Ectodermal cell (in vitro differentiated cells): ENCODE measurements at regions not wholly inside any gene's neighbourhood (a gene's known extent, or its start where the extent isn't known, plus 50 kb on each side); places are given as distances from the start of the nearest gene placed in this dataset.

Source experiments
- H3K27ac ChIP-seq: 2 replicates; pipeline ENCODE4 v1.7.0; 2013; ENCODE audit warnings: mild to moderate bottlenecking, low read depth, low read length; ENCODE audit not compliant: insufficient read depth, poor library complexity, severe bottlenecking
- H3K27me3 ChIP-seq: 2 replicates; pipeline ENCODE4 v1.7.0; 2013; ENCODE audit warnings: mild to moderate bottlenecking, low read length; ENCODE audit not compliant: insufficient read depth, control insufficient read depth, poor library complexity, severe bottlenecking
- H3K36me3 ChIP-seq: one replicate; pipeline ENCODE4 v1.7.0; 2013; ENCODE audit warnings: low read length; ENCODE audit not compliant: control insufficient read depth, insufficient read depth
- H3K4me1 ChIP-seq: one replicate; pipeline ENCODE4 v1.7.0; 2013; ENCODE audit warnings: low read length; ENCODE audit not compliant: control insufficient read depth, insufficient read depth
- H3K4me3 ChIP-seq: 2 replicates; pipeline ENCODE4 v1.7.0; 2013; ENCODE audit warnings: low read depth, low read length, control low read depth; ENCODE audit not compliant: insufficient read depth
- H3K9me3 ChIP-seq: 2 replicates; pipeline ENCODE4 v1.7.0; 2013; ENCODE audit warnings: mild to moderate bottlenecking, low read length, moderate library complexity; ENCODE audit not compliant: control insufficient read depth
- WGBS, 2 experiments: methylation state at CpG; one replicate each; pipeline ENCODE4 v1.1.7; 2013; ENCODE audit warnings: missing lambda C conversion rate in 2 of 2; 5-methylcytosine and 5-hydroxymethylcytosine counted together

- Histone ChIP-seq H3K4me1 (peaks cover 13% of the 10 kb centered on the region), H3K36me3 (no peaks in the 10 kb centered on the region), H3K27ac (no peak overlapping the region), H3K4me3 (no peak overlapping the region), H3K27me3 (no peaks in the 10 kb centered on the region), H3K9me3 (no peaks in the 10 kb centered on the region)
- 94 to 96% methylated on average over 2 to 3 of the region's 3 CpGs for WGBS, 2 experiments
These were observed 156.3 kb upstream of the EPHA7 start for GRCh38 chr6:93575495-93576267.

DNA sequence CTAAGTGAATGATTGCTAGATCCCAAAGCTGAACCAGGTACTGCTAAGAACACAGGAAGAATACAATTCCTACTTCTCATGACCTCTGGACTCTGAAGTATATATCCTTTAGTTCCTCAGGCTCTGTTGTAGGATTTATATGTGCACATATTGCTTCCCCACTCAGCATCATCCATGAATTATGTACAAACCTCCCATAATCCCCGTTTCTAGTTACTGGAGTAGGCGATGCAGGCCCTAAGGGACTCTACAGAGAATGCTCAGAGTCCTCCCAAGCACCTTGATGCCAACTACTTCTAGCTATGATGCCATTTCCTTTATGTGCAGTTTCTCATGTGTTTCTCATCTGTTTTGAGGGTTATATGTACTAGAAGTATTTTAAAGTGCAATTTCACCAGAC lies 154.9 kb upstream of the EPHA7 start:
- Histone ChIP-seq H3K4me1 (peaks cover 13% of the 10 kb centered on the region), H3K36me3 (no peaks in the 10 kb centered on the region), H3K4me3 (no peak overlapping the region), H3K27me3 (no peaks in the 10 kb centered on the region), H3K9me3 (no peaks in the 10 kb centered on the region), H3K27ac (no peak overlapping the region)
- 91 to 96% methylated on average over 2 of the region's 2 CpGs for WGBS, 2 experiments

- H3K4me1 ChIP-seq = peaks cover 13% of the 10 kb centered on the region
- no peaks in the 10 kb centered on the region for H3K36me3 ChIP-seq
- H3K27me3 ChIP-seq = no peaks in the 10 kb centered on the region
- no peak overlapping the region for H3K4me3 ChIP-seq
- WGBS, 2 experiments = 80% methylated on average over 1 of the region's 1 CpG; no CpG with 5 or more reads in 1 of the 2 experiments
- H3K9me3 ChIP-seq = no peaks in the 10 kb centered on the region
- H3K27ac ChIP-seq = no peak overlapping the region
These were observed 152.0 kb upstream of the EPHA7 start for GRCh38 chr6:93571346-93571745.

- Histone ChIP-seq H3K4me3 (no peak overlapping the region), H3K36me3 (no peaks in the 10 kb centered on the region), H3K4me1 (no peaks in the 10 kb centered on the region), H3K27ac (no peak overlapping the region), H3K9me3 (no peaks in the 10 kb centered on the region), H3K27me3 (no peaks in the 10 kb centered on the region)
- 90 to 92% methylated on average over 1 of the region's 1 CpG for WGBS, 2 experiments
These were observed 148.8 kb upstream of the EPHA7 start for GRCh38 chr6:93568169-93568568.

DNA sequence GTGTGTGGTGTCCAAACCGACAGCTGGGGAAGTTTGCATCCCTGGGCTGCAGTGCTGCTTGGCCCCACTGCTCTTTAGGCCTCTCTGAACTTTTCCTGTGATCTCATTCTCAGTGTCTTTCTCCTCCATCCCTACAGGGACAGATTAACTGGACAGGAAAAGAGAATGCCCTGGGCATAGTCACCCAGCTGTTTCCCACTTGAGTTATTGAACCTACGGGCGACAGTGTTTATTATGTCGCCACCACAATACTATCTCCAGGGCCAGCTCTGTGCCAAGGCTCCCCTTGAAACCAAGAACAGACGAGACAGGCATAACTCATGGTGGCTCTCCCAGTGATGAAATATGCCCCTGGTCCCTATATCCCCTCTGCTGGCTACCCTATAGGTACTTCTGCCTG lies 147.8 kb upstream of the EPHA7 start:
- H3K36me3 ChIP-seq = no peaks in the 10 kb centered on the region
- no peak overlapping the region for H3K27ac ChIP-seq
- no peaks in the 10 kb centered on the region for H3K9me3 ChIP-seq
- no peaks in the 10 kb centered on the region for H3K27me3 ChIP-seq
- 89 to 98% methylated on average over 5 of the region's 5 CpGs for WGBS, 2 experiments
- H3K4me3 ChIP-seq = no peak overlapping the region
- no peaks in the 10 kb centered on the region for H3K4me1 ChIP-seq

DNA sequence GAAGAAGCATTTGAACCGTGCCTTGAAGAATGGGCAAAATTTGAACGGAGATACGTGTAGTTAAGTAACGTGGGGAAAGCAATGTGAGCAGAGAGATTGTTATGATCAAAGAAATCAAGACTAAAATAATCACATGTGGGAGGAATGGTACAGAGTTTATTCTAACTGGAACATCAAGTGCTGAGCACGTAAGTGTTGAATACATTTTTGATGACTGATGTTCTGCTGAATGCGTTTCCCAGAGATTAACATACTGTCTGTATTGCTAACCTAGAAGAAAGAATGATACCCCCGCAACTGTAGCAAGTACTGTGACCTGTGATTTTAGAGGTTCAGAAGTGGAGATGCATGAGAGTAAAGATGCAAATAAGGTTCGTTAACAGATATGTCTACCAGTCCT lies 146.9 kb upstream of the EPHA7 start:
- no peak overlapping the region for H3K4me3 ChIP-seq
- WGBS, 2 experiments = 95 to 97% methylated on average over 8 of the region's 8 CpGs

GRCh38 chr6:93562582-93562981 lies 143.2 kb upstream of the EPHA7 start:
- no peaks in the 10 kb centered on the region for H3K27me3 ChIP-seq
- H3K36me3 ChIP-seq = no peaks in the 10 kb centered on the region
- no peaks in the 10 kb centered on the region for H3K9me3 ChIP-seq
- WGBS, 2 experiments = 95% methylated on average over 1 of the region's 1 CpG
- H3K27ac ChIP-seq = no peak overlapping the region
- no peak overlapping the region for H3K4me3 ChIP-seq
- H3K4me1 ChIP-seq = no peaks in the 10 kb centered on the region

More for the DNA sequence above, 146.9 kb upstream of the EPHA7 start:
- Histone ChIP-seq H3K9me3 (no peaks in the 10 kb centered on the region), H3K4me1 (no peaks in the 10 kb centered on the region), H3K36me3 (no peaks in the 10 kb centered on the region), H3K27me3 (no peaks in the 10 kb centered on the region), H3K27ac (no peak overlapping the region)

- Histone ChIP-seq H3K27ac (no peak overlapping the region), H3K4me1 (no peaks in the 10 kb centered on the region), H3K9me3 (no peaks in the 10 kb centered on the region), H3K27me3 (no peaks in the 10 kb centered on the region), H3K36me3 (no peaks in the 10 kb centered on the region), H3K4me3 (no peak overlapping the region)
- 100% methylated on average over 1 to 3 of the region's 3 CpGs for WGBS, 2 experiments
These were observed 135.9 kb upstream of the EPHA7 start for GRCh38 chr6:93555292-93555691.

GRCh38 chr6:93554018-93554417 lies 134.7 kb upstream of the EPHA7 start:
- Histone ChIP-seq H3K4me3 (no peak overlapping the region), H3K4me1 (no peaks in the 10 kb centered on the region), H3K9me3 (no peaks in the 10 kb centered on the region), H3K27ac (no peak overlapping the region), H3K27me3 (no peaks in the 10 kb centered on the region), H3K36me3 (no peaks in the 10 kb centered on the region)
- no CpG with 5 or more reads among the region's 2 CpGs for WGBS, 2 experiments

- H3K4me1 ChIP-seq = no peaks in the 10 kb centered on the region
- no peaks in the 10 kb centered on the region for H3K36me3 ChIP-seq
- H3K9me3 ChIP-seq = no peaks in the 10 kb centered on the region
- no peak overlapping the region for H3K4me3 ChIP-seq
- no peaks in the 10 kb centered on the region for H3K27me3 ChIP-seq
- H3K27ac ChIP-seq = no peak overlapping the region
These were observed 131.4 kb upstream of the EPHA7 start for GRCh38 chr6:93550551-93551276.
